Endothelial cell of umbilical vein (primary cell): ENCODE measurements at regions not wholly inside any gene's neighbourhood (a gene's known extent, or its start where the extent isn't known, plus 50 kb on each side); places are given as distances from the start of the nearest gene placed in this dataset.

Source experiments
- BruUV-seq: library from RNA; stranded (reverse); fragments of 400-500 nt; replicated peaks from 2 replicates; lab custom pipeline; 2021; lab: Mats Ljungman, UMichigan
- CTCF ChIA-PET: fragments of 300-600, 350-600 bp; sonication (Branson Sonifier 250); formaldehyde crosslinking; loops from one replicate; lab custom pipeline; 2021; ENCODE audit warnings: antibody characterized with exemption, inconsistent platforms; lab: Charles Lee
- POLR2A ChIA-PET: fragments of 300-600, 350-600 bp; sonication (Branson Sonifier 250); formaldehyde crosslinking; loops from one replicate; lab custom pipeline; 2021; ENCODE audit warnings: antibody characterized with exemption, inconsistent platforms; lab: Charles Lee
- DNase-seq: peaks from one replicate; pipeline ENCODE4 v3.0.0-alpha.2; 2011; ENCODE audit warnings: low read depth, low spot score
- FAIRE-seq: peaks from 2 replicates; lab custom pipeline; 2011; peaks lifted over from hg19 to GRCh38; lab: Jason Lieb, UNC
- H2AFZ ChIP-seq: 2 replicates; pipeline ENCODE4 v1.6.0; 2012; ENCODE audit warnings: low read depth, low read length, control low read depth, inconsistent platforms
- H3K27ac ChIP-seq: 2 replicates; pipeline ENCODE4 v1.5.1; 2011; ENCODE audit warnings: low read depth, mild to moderate bottlenecking, control low read depth, low read length, moderate library complexity; ENCODE audit not compliant: insufficient read depth
- H3K27me3 ChIP-seq, 2 experiments: 2 replicates each; pipeline versions ENCODE4 v1.6.0 to v1.6.1; 2011; ENCODE audit warnings: low read length in 2 of 2, mixed read lengths in 1 of 2; ENCODE audit not compliant: control insufficient read depth in 2 of 2, insufficient read depth in 2 of 2
- H3K36me3 ChIP-seq, 2 experiments: 2 replicates in 1 of 2; 3 replicates in 1 of 2; pipeline ENCODE4 v1.5.1; 2011; ENCODE audit warnings: low read length in 2 of 2, mild to moderate bottlenecking in 1 of 2, moderate library complexity in 1 of 2; ENCODE audit not compliant: control insufficient read depth in 2 of 2, insufficient read depth in 2 of 2; ENCODE audit errors: extremely low read depth in 1 of 2
- H3K4me1 ChIP-seq: 3 replicates; pipeline ENCODE4 v1.5.1; 2011; ENCODE audit warnings: mild to moderate bottlenecking, low read length; ENCODE audit not compliant: control insufficient read depth, insufficient read depth; ENCODE audit errors: extremely low read depth
- H3K4me2 ChIP-seq: 2 replicates; pipeline ENCODE4 v1.6.1; 2011; ENCODE audit warnings: low read length, control low read depth, mixed read lengths; ENCODE audit not compliant: insufficient read depth
- H3K4me3 ChIP-seq, 3 experiments: fragments of 200-600 bp in 1 of 3; sonication (generic), shearing (Covaris generic) in 1 of 3; replicated peaks in 1 of 3; 2 replicates each; pipeline ENCODE4 v1.5.1; 2011 to 2016; ENCODE audit warnings: control low read depth in 3 of 3, low read length in 3 of 3, mild to moderate bottlenecking in 2 of 3, inconsistent platforms in 1 of 3, low read depth in 1 of 3, moderate library complexity in 1 of 3; ENCODE audit not compliant: insufficient read depth in 1 of 3
- H3K79me2 ChIP-seq: 2 replicates; pipeline ENCODE4 v1.6.0; 2012; ENCODE audit warnings: low read length, inconsistent platforms; ENCODE audit not compliant: control insufficient read depth, insufficient read depth
- H3K9ac ChIP-seq: replicated peaks from 2 replicates; pipeline ENCODE3; 2011; ENCODE audit warnings: low read length, control low read depth; ENCODE audit not compliant: insufficient read depth; ENCODE audit errors: extremely low read depth
- H3K9me1 ChIP-seq: replicated peaks from 3 replicates; pipeline ENCODE4 v1.6.0; 2011; ENCODE audit warnings: mild to moderate bottlenecking, low read length; ENCODE audit not compliant: control insufficient read depth, insufficient read depth; ENCODE audit errors: extremely low read depth
- H3K9me3 ChIP-seq: replicated peaks from 2 replicates; pipeline ENCODE4 v1.5.1; 2012; ENCODE audit warnings: low read length, inconsistent platforms; ENCODE audit not compliant: control insufficient read depth, insufficient read depth
- H4K20me1 ChIP-seq: replicated peaks from 2 replicates; pipeline ENCODE3; 2011; ENCODE audit warnings: mild to moderate bottlenecking, low read length; ENCODE audit not compliant: control insufficient read depth, insufficient read depth; ENCODE audit errors: extremely low read depth
- CTCF ChIP-seq, 2 donors: IDR thresholded peaks; 1 replicate in 1 of 2; 2 replicates in 1 of 2; pipeline ENCODE4 v1.5.1; 2011; ENCODE audit warnings: low read length in 2 of 2, mild to moderate bottlenecking in 2 of 2, moderate library complexity in 2 of 2, control low read depth in 1 of 2, inconsistent platforms in 1 of 2, low read depth in 1 of 2; ENCODE audit not compliant: insufficient read depth in 1 of 2; ENCODE audit errors: extremely low read depth in 1 of 2
- EZH2 ChIP-seq: IDR thresholded peaks from 2 replicates; pipeline ENCODE4 v1.6.1; 2012; ENCODE audit warnings: borderline replicate concordance, low read depth, mild to moderate bottlenecking, moderate library complexity, low read length, inconsistent platforms; ENCODE audit not compliant: severe bottlenecking
- JUN ChIP-seq: IDR thresholded peaks from 2 replicates; pipeline ENCODE4 v1.6.1; 2011; ENCODE audit warnings: borderline replicate concordance, low read depth; ENCODE audit not compliant: insufficient read length, insufficient read depth
- POLR2A ChIP-seq: IDR thresholded peaks from 2 replicates; pipeline ENCODE4 v1.6.1; 2012; ENCODE audit warnings: low read depth, mild to moderate bottlenecking, control low read depth, low read length
- POLR2AphosphoS5 ChIP-seq: IDR thresholded peaks from 2 replicates; pipeline ENCODE4 v1.6.1; 2012; ENCODE audit warnings: low read depth, mild to moderate bottlenecking, control low read depth, low read length, moderate library complexity; ENCODE audit not compliant: insufficient read depth
- dilution Hi-C: fragments of 300-500 bp; cut with MboI; formaldehyde crosslinking; loops from one replicate; pipeline ENCODE4 v1.15.0; 2019; ENCODE audit warnings: low sequenced_read_pairs; ENCODE audit not compliant: extremely low pct_ligation_motif_present
- intact Hi-C: fragments of 100-400 bp; cut with micrococcal nuclease; formaldehyde crosslinking; loops from one replicate; pipeline ENCODE4 v1.10.0; 2022

GRCh38 chr18:71403501-71403900 lies 1114.7 kb downstream of the SOCS6 start:
- intact Hi-C loops (no loop called here), dilution Hi-C loops (no loop called here)
- no peak overlapping the region for H3K9ac ChIP-seq
- H3K9me3 ChIP-seq, result no peaks in the 10 kb centered on the region
- no peak overlapping the region for H3K27ac ChIP-seq
- no peak for FAIRE-seq
- H3K36me3 ChIP-seq, result no peaks in the 10 kb centered on the region
- no peaks in the 10 kb centered on the region for H3K79me2 ChIP-seq
- no peaks in the 10 kb centered on the region for H3K4me1 ChIP-seq
- DNase-seq, result no peak
- H3K27me3 ChIP-seq, result no peaks in the 10 kb centered on the region
- no peak for TF ChIP-seq CTCF (IDR thresholded peaks at IDR 0.05; ENCODE audit: extremely low read depth in 1 of 2, insufficient read depth in 1 of 2, low read depth in 1 of 2, low read length in 2 of 2)
- TF ChIP-seq JUN, result no peak
- TF ChIP-seq POLR2A, result no peak
- no peak for TF ChIP-seq POLR2AphosphoS5
- H3K9me1 ChIP-seq, result no peaks in the 10 kb centered on the region
- no TSS peak for BruUV-seq
- no peak overlapping the region for H3K4me3 ChIP-seq
- POLR2A ChIA-PET, result no interaction called here
- H3K4me2 ChIP-seq, result no peak overlapping the region
- no peaks in the 10 kb centered on the region for H4K20me1 ChIP-seq
- CTCF ChIA-PET, result interaction anchor here (1.0 to 2.7 kb wide), 3 partner anchors 9 to 44 kb away, joined by 3 to 9 read pairs (median 3); no protein-coding TSS in a partner anchor
- no peak overlapping the region for H2AFZ ChIP-seq

- Histone ChIP-seq H4K20me1 (no peaks in the 10 kb centered on the region), H3K4me3 (no peak overlapping the region), H3K9ac (no peak overlapping the region), H3K9me1 (no peaks in the 10 kb centered on the region), H3K4me2 (no peak overlapping the region), H3K36me3 (no peaks in the 10 kb centered on the region), H2AFZ (peak overlapping the region; percentile 25), H3K9me3 (no peaks in the 10 kb centered on the region), H3K27ac (no peak overlapping the region), H3K27me3 (no peaks in the 10 kb centered on the region), H3K4me1 (no peaks in the 10 kb centered on the region), H3K79me2 (no peaks in the 10 kb centered on the region)
- peak; percentile 9 to 51 for TF ChIP-seq CTCF (IDR thresholded peaks at IDR 0.05; ENCODE audit: extremely low read depth in 1 of 2, insufficient read depth in 1 of 2, low read depth in 1 of 2, low read length in 2 of 2)
- TF ChIP-seq EZH2, result no peak
- intact Hi-C loops (loop anchor here (1.0 to 2.0 kb wide), 4 partner anchors 387 to 1146 kb away; partner anchors contain the start of gene CBLN2), dilution Hi-C loops (no loop called here)
- DNase-seq (peak; percentile 35), FAIRE-seq (no peak)
- ChIA-PET POLR2A (no interaction called here), CTCF (interaction anchor here (0.8 to 2.4 kb wide), 14 partner anchors 9 to 1145 kb away, joined by 3 to 27 read pairs (median 4); partner anchors contain the start of gene CBLN2)
- BruUV-seq, result no TSS peak
Measured at GRCh38 chr18:71398531-71398930, 1109.7 kb downstream of the SOCS6 start.
